Activated B cell treated with CpG ODN at 0.5 μM for 24 hours (primary cell): ENCODE measurements at regions not wholly inside any gene's neighbourhood (a gene's known extent, or its start where the extent isn't known, plus 50 kb on each side); places are given as distances from the start of the nearest gene placed in this dataset.

Experiments
- ATAC-seq: fragments of 200-7000 bp; cut with Tn5 transposase; one replicate; pipeline ENCODE4 v1.10.0; 2021; ENCODE audit warnings: low read depth, mild to moderate bottlenecking, moderate library complexity
- CTCF ChIA-PET: fragments of 350-600 bp; sonication (Branson Sonifier 250); formaldehyde crosslinking; loops from one replicate; lab custom pipeline; 2021; ENCODE audit warnings: antibody characterized with exemption; lab: Charles Lee
- POLR2A ChIA-PET: fragments of 350-600 bp; sonication (Branson Sonifier 250); formaldehyde crosslinking; loops from one replicate; lab custom pipeline; 2021; ENCODE audit warnings: antibody characterized with exemption; lab: Charles Lee
- DNase-seq: peaks from one replicate; pipeline ENCODE4 v3.0.0; 2022
- H3K27ac Mint-ChIP-seq: one replicate; pipeline ENCODE4 v1.8.0; 2020; ENCODE audit warnings: mixed read lengths
- H3K27me3 Mint-ChIP-seq: one replicate; pipeline ENCODE4 v1.8.0; 2021; ENCODE audit warnings: mixed read lengths
- H3K36me3 Mint-ChIP-seq: one replicate; pipeline ENCODE4 v1.8.0; 2021; ENCODE audit warnings: low read depth, mixed read lengths
- H3K4me1 Mint-ChIP-seq: one replicate; pipeline ENCODE4 v1.8.0; 2021; ENCODE audit warnings: mixed read lengths
- H3K4me3 Mint-ChIP-seq: one replicate; pipeline ENCODE4 v1.8.0; 2020; ENCODE audit warnings: mild to moderate bottlenecking, mixed read lengths
- H3K9me3 Mint-ChIP-seq: one replicate; pipeline ENCODE4 v1.8.0; 2020; ENCODE audit warnings: mixed read lengths
- CTCF ChIP-seq: fragments of 200-600 bp; IDR thresholded peaks from one replicate; pipeline ENCODE4 v1.8.0; 2022; ENCODE audit warnings: antibody characterized with exemption, mild to moderate bottlenecking
- intact Hi-C: fragments of 100-400 bp; cut with micrococcal nuclease; formaldehyde crosslinking; loops from one replicate; pipeline ENCODE4 v1.15.1; 2024

- H3K4me1 Mint-ChIP-seq = no peaks in the 10 kb centered on the region
- no peaks in the 10 kb centered on the region for H3K9me3 Mint-ChIP-seq
- no peak for TF ChIP-seq CTCF
- H3K27ac Mint-ChIP-seq = no peak overlapping the region
- no peak overlapping the region for H3K4me3 Mint-ChIP-seq
- peaks cover 2% of the 10 kb centered on the region for H3K27me3 Mint-ChIP-seq
- CTCF ChIA-PET = no interaction called here
- H3K36me3 Mint-ChIP-seq = no peaks in the 10 kb centered on the region
- POLR2A ChIA-PET = no interaction called here
- intact Hi-C loops = no loop called here
- no peak for DNase-seq
- no peak for ATAC-seq
Observed at GRCh38 chr12:77189458-77189857, 124.1 kb upstream of the E2F7 start.

- no peaks in the 10 kb centered on the region for H3K9me3 Mint-ChIP-seq
- DNase-seq (no peak), ATAC-seq (no peak)
- H3K4me3 Mint-ChIP-seq = no peak overlapping the region
- no peaks in the 10 kb centered on the region for H3K4me1 Mint-ChIP-seq
- TF ChIP-seq CTCF = no peak
- no peaks in the 10 kb centered on the region for H3K36me3 Mint-ChIP-seq
- H3K27me3 Mint-ChIP-seq = no peaks in the 10 kb centered on the region
- CTCF ChIA-PET = no interaction called here
- H3K27ac Mint-ChIP-seq = no peak overlapping the region
- intact Hi-C loops = no loop called here
- POLR2A ChIA-PET = no interaction called here
Observed at GRCh38 chr12:77179515-77179914, 114.1 kb upstream of the E2F7 start.

- CTCF ChIA-PET = no interaction called here
- H3K36me3 Mint-ChIP-seq = no peaks in the 10 kb centered on the region
- ATAC-seq (no peak), DNase-seq (no peak)
- no peaks in the 10 kb centered on the region for H3K27me3 Mint-ChIP-seq
- H3K27ac Mint-ChIP-seq = no peak overlapping the region
- no peaks in the 10 kb centered on the region for H3K4me1 Mint-ChIP-seq
- no peak overlapping the region for H3K4me3 Mint-ChIP-seq
- no peaks in the 10 kb centered on the region for H3K9me3 Mint-ChIP-seq
- intact Hi-C loops = no loop called here
- POLR2A ChIA-PET = no interaction called here
- TF ChIP-seq CTCF = no peak
Observed at GRCh38 chr12:77167801-77168200, 102.4 kb upstream of the E2F7 start.

GRCh38 chr12:77166696-77167095, 101.3 kb upstream of the E2F7 start:
- DNase-seq = no peak
- intact Hi-C loops = no loop called here
- no peak for ATAC-seq
- Mint-ChIP-seq H3K27ac (no peak overlapping the region), H3K27me3 (no peaks in the 10 kb centered on the region), H3K9me3 (no peaks in the 10 kb centered on the region), H3K4me3 (no peak overlapping the region), H3K36me3 (no peaks in the 10 kb centered on the region), H3K4me1 (no peaks in the 10 kb centered on the region)
- TF ChIP-seq CTCF = no peak
- POLR2A ChIA-PET = no interaction called here
- CTCF ChIA-PET = no interaction called here

- no peaks in the 10 kb centered on the region for H3K27me3 Mint-ChIP-seq
- no peaks in the 10 kb centered on the region for H3K9me3 Mint-ChIP-seq
Observed at GRCh38 chr12:77163074-77164038, 98.0 kb upstream of the E2F7 start.

More at GRCh38 chr12:77163074-77164038, 98.0 kb upstream of the E2F7 start:
- no peaks in the 10 kb centered on the region for H3K4me1 Mint-ChIP-seq
- no peaks in the 10 kb centered on the region for H3K36me3 Mint-ChIP-seq
- ChIA-PET CTCF (no interaction called here), POLR2A (no interaction called here)
- intact Hi-C loops = no loop called here
- no peak overlapping the region for H3K27ac Mint-ChIP-seq
- H3K4me3 Mint-ChIP-seq = no peak overlapping the region
- no peak for DNase-seq
- no peak for TF ChIP-seq CTCF
- no peak for ATAC-seq
